DMS 273 (cell line): ENCODE measurements at regions not wholly inside any gene's neighbourhood (a gene's known extent, or its start where the extent isn't known, plus 50 kb on each side); places are given as distances from the start of the nearest gene placed in this dataset.

Experiments used
- DNase-seq: peaks from one replicate; lab custom pipeline; 2025; ENCODE audit not compliant: unreplicated experiment; lab: John Stamatoyannopoulos, UW

DNA sequence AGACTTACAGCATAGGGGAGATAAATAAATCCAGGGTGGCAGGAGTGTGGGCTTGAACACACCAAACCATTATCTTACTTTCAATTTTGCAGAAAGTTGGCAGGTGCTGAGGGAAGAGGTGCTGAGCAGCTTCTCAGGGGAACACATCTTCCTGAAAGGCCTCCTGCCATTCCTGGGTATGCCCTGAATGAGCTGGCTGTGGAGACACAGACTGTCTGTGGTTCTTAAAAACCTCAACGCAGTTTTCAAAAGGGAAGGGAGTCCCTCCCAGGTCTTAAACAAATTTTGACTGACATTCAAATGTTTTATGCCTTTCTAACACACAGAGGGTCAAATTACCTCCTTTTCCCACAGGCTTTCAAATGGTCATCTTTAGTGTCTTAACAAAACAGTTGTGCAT, 166.9 kb downstream of the TNFSF18 start:
- DNase-seq: no peak

GRCh38 chr1:172885411-172885810, 165.3 kb downstream of the TNFSF18 start:
- no peak for DNase-seq

DNA sequence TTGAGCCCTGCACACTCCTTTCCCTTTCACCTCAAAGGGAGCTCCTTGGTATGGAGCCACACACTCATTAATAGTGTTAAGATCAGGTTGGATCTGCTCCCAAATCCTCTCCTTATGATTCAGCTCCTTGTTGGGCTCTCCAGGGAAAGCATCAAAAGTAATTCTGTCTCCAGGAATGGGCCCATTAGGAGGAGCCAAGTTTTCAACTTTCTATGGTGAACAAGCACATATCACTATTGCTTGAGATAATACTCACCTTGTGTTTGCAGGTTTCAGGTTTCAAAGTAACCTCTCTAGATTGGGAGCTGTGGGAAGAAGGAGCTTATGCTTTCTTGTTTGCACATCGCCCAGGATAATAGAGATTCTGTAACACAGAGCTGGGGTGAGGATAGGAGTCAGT, 164.8 kb downstream of the TNFSF18 start:
- no peak for DNase-seq

DNA sequence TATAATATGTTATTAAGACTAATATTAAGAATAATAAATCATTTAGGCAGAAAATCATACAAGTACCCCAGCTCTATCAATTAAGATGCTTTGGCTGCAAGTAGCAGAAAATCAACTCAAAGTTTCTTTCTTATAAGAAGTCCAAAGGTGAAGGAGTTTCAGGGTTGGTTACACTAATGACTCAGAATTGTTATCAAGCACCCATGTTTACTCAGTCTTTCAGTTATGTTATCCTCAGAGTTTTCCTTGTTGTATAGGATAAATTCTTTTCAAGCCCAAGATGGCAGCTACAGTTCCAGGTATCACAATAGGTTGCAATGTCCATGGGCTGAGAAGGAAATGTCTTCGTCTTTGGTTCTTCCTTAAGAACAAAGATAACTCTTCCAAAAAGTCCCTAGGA, 163.6 kb downstream of the TNFSF18 start:
- no peak for DNase-seq

GRCh38 chr1:172893146-172893841, 157.4 kb downstream of the TNFSF18 start:
- peak; percentile 34 for DNase-seq

DNA sequence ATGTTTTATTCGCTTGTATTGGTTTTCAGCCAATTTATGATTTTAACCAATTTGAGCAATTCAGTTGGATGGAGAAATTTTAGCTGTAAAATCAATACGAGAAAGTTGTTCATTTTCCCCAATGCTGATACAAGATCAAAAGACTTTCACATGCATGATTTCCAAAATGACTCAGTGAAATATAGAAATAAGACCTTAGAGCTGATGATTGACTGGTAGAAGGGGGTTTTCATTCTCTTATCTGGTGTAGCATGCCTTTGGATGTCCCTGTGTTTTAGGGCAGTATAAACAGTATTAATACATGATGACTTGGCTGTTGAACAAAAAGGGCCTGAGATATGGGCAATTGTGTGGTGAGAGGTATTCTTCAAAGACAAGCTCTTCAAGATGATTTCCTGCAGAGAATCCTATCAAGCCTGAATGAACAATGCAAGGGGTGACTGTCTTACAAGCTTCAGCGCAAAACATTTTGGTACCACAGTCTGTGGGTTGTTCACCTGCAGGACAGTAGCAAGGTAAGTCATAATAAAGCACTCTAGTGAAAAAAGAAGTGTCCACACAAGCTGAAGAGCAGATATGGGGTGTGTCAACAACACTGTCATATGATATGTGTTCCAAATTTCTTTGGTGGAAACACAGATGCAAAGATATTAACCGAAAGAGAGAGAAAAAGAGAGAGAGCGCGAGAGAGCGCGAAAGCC, 156.2 kb downstream of the TNFSF18 start:
- no peak for DNase-seq

- DNase-seq: peak; percentile 26
Measured at GRCh38 chr1:172895050-172895460, 155.7 kb downstream of the TNFSF18 start.

GRCh38 chr1:172895761-172896160, 155.0 kb downstream of the TNFSF18 start:
- DNase-seq: no peak

- DNase-seq: no peak
Measured at GRCh38 chr1:172897738-172898137, 153.0 kb downstream of the TNFSF18 start.

- no peak for DNase-seq
Measured at GRCh38 chr1:172898866-172899265, 151.9 kb downstream of the TNFSF18 start.

DNA sequence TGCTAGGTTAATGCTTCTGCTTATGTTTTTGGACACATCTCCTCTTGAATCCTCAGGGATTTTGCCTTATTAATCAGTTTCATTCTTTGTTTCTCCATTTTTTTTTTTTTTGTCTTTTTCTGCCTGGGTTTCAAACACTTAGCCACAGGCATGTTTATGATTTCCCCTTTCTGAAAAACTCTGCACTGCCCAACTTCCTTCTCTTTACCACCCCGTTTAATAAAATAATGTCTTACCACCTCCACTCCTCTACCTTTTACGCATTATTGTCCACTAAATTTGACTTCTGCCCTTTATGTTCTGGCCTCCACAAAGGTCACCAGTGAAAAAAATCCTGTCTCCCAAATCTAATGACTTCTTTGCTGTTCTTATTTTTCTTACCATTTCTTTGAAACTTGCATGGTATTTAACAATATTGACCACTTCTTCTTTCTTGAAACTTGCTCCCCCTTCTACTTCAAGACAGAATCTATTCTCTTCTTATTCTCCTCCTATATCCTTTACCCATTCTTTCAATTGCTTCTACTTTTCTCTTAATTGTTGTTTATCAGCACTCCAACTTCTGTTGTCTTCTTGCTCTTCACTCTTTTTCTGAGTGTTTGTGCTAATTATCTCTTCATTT, 150.3 kb downstream of the TNFSF18 start:
- no peak for DNase-seq

GRCh38 chr1:172902200-172902599, 148.5 kb downstream of the TNFSF18 start:
- DNase-seq: no peak

DNA sequence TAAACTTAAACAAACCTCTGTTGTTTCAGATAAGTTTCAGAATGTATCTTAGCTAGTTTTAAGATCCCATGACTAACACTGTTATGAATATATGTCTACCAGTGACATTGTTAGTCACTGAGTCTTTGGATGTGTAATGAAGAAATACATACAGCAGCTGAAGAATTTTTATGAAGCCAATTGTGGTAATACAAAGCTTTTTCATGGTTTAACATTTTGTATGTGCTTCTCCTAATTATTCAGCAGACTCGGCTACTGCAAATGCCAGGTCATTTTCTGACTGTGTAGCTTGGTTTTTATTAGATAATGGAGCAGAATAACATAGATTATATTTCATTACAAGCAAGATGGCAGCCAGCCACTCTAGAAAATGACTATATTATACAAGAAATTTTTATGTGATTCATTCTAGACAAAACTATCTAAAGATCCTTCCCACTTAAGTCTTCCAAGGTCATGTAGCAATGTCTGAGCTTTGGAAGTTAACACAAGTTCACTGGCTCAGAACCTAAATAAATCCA, 147.8 kb downstream of the TNFSF18 start:
- DNase-seq: no peak

DNA sequence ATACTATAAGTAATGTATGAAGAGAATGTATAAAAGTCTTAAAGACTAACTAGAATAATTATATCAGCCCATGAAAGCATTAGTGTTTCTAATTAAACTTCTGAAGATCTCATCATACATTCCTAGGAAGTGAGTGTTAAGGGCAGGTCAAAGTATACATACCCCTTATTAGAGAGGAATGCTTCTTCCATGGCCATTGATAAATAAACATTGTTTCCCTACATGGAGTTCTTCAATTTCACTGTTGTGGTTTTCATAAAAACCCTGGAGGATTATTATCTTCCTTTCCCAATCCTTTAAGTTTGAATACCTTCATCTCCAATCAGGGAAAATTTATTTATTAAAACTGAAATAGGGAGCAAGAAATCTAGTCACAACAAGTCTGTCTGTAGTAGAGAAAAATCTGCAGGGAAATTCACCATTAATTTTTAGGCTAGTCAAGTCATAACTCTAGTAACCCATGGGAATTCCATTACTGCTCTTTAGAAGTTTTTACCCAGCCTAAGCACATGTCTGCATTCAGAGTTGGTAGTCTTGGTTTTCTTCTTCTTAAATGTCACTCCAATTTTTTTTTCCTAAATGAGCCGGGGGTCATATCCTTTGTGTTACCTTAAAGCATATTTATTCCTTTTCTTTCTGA, 147.0 kb downstream of the TNFSF18 start:
- DNase-seq: no peak

DNA sequence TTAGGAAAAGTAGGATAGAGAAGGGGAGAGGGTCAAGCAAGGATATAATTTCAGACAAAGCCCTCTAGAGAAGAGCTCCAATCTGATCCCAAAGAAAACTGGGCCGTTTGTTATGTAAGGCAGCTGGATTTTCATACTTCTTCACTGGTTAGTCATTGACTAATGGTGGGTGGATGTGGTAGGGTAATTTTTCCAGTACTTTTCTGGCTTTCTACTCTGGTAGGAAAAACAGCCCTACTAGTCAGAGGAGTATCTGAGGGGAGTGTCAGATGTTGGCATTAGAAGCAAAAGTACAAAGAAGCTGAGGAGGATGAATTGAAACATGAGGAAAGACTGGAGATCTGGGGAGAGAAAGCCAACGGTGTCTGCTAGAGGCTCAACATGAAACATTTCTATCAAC, 145.3 kb downstream of the TNFSF18 start:
- no peak for DNase-seq

GRCh38 chr1:172906778-172907592, 143.8 kb downstream of the TNFSF18 start:
- DNase-seq: peak; percentile 27

DNA sequence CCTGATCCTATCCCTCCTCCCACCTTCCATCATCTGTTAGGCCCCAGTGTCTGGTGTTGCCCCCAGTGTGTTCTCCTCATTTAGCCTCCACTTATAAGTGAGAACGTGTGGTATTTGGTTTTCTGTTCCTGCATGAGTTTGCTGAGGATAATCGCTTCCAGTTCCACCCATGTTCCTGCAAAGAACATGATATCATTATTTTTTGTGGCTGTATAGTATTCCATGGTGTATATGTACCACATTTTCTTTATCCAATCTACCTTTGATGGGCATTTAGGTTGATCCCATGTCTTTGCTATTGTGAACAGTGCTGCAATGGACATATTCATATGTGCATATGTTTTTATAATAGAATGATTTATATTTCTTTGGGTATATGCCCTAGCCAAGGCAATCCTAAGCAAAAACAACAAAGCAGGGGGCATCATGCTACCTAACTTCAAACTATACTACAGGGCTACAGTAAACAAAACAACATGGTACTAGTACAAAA, 142.9 kb downstream of the TNFSF18 start:
- DNase-seq: no peak

DNA sequence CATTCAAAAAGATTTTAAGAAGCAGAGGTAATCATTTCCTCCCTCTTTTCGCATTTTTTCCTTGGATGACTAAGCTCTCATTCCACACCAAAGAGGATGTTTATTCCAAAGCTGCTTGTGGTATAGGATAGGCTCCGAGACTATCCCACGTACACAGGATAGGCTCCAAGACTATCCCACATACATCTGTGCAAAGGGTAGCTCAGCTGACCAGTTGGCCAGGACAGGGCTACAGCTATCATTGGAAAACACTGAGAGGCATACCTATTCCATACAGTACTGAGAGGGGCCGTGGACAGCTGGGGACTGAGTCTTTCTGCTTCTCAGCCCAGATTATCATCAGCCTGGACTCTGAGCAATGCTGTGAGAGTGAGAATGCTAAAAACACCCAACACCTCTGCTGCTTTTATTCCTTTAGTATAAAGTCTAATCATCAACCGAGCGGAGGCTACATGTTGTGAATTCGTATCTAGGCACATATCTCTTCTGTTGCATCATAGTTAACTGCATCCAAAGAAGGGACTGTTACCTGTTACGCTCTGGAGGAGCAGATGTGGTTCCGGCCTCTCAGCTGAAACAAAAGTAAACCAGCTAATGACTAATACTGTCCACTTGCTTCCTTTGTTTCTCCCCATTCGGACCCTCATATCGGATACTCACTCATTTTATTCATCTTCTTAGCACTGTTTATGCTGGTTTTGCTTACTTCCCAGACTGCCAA, 141.0 kb downstream of the TNFSF18 start:
- DNase-seq: no peak

- peak; percentile 3 for DNase-seq
Measured at GRCh38 chr1:172912765-172913260, 137.9 kb downstream of the TNFSF18 start.
